Amniotic epithelial cell (primary cell): ENCODE measurements at regions not wholly inside any gene's neighbourhood (a gene's known extent, or its start where the extent isn't known, plus 50 kb on each side); places are given as distances from the start of the nearest gene placed in this dataset.

Source experiments
- DNase-seq: peaks from one replicate; pipeline ENCODE4 v3.0.0-alpha.2; 2010; ENCODE audit warnings: low read depth

GRCh38 chr2:181114021-181114420 lies 133.6 kb downstream of the UBE2E3 start:
- DNase-seq = no peak

GRCh38 chr2:181116261-181116660 lies 135.9 kb downstream of the UBE2E3 start:
- DNase-seq = no peak

- DNase-seq = no peak
Measured at GRCh38 chr2:181117206-181117925, 137.0 kb downstream of the UBE2E3 start.

- DNase-seq = no peak
Measured at GRCh38 chr2:181120625-181121024, 140.2 kb downstream of the UBE2E3 start.

- no peak for DNase-seq
Measured at GRCh38 chr2:181121996-181122395, 141.6 kb downstream of the UBE2E3 start.

- DNase-seq = no peak
Measured at GRCh38 chr2:181122601-181123000, 142.2 kb downstream of the UBE2E3 start.

- DNase-seq = no peak
Measured at GRCh38 chr2:181123798-181124231, 143.4 kb downstream of the UBE2E3 start.

- peak; percentile 80 for DNase-seq
Measured at GRCh38 chr2:181124497-181124896, 144.1 kb downstream of the UBE2E3 start.

- DNase-seq = no peak
Measured at GRCh38 chr2:181125359-181125758, 145.0 kb downstream of the UBE2E3 start.

- no peak for DNase-seq
Measured at GRCh38 chr2:181126311-181126868, 146.0 kb downstream of the UBE2E3 start.

GRCh38 chr2:181128199-181128598 lies 147.8 kb downstream of the UBE2E3 start:
- no peak for DNase-seq

GRCh38 chr2:181129364-181130056 lies 149.1 kb downstream of the UBE2E3 start:
- DNase-seq = no peak

GRCh38 chr2:181130686-181131085 lies 150.3 kb downstream of the UBE2E3 start:
- DNase-seq = no peak

GRCh38 chr2:181131584-181131983 lies 151.2 kb downstream of the UBE2E3 start:
- DNase-seq = no peak

- peak; percentile 66 for DNase-seq
Measured at GRCh38 chr2:181138816-181139215, 158.4 kb downstream of the UBE2E3 start.

GRCh38 chr2:181139831-181140230 lies 159.4 kb downstream of the UBE2E3 start:
- no peak for DNase-seq

GRCh38 chr2:181140414-181140813 lies 160.0 kb downstream of the UBE2E3 start:
- DNase-seq = no peak

- DNase-seq = no peak
Measured at GRCh38 chr2:181140928-181141327, 160.5 kb downstream of the UBE2E3 start.

- DNase-seq = no peak
Measured at GRCh38 chr2:181141676-181142075, 161.3 kb downstream of the UBE2E3 start.

- no peak for DNase-seq
Measured at GRCh38 chr2:181142514-181142913, 162.1 kb downstream of the UBE2E3 start.

GRCh38 chr2:181143790-181144300 lies 163.4 kb downstream of the UBE2E3 start:
- no peak for DNase-seq

GRCh38 chr2:181145645-181146044 lies 165.2 kb downstream of the UBE2E3 start:
- DNase-seq = no peak

GRCh38 chr2:181146171-181146570 lies 165.8 kb downstream of the UBE2E3 start:
- DNase-seq = no peak
